SK-N-SH (cell line): ENCODE measurements at regions not wholly inside any gene's neighbourhood (a gene's known extent, or its start where the extent isn't known, plus 50 kb on each side); places are given as distances from the start of the nearest gene placed in this dataset.

ENCODE experiments used
- CTCF ChIA-PET: fragments of 300-600, 350-600 bp; formaldehyde crosslinking; extraction: SDS; loops from one replicate; lab custom pipeline; 2021; lab: Yijun Ruan, JAX
- POLR2A ChIA-PET: fragments of 350-600 bp; sonication (Branson Sonifier 250); formaldehyde crosslinking; extraction: SDS; loops from one replicate; lab custom pipeline; 2020; ENCODE audit warnings: antibody characterized with exemption, inconsistent platforms; lab: Yijun Ruan, JAX
- DNase-seq: peaks from one replicate; pipeline ENCODE4 v3.0.0; 2012
- H2AFZ ChIP-seq: fragments of 200-600 bp; sonication (generic); 2 replicates; pipeline ENCODE4 v1.8.1; 2016; ENCODE audit warnings: antibody characterized with exemption, mild to moderate bottlenecking, low read depth
- H3F3A ChIP-seq: fragments of 200-600 bp; sonication (generic); replicated peaks from 2 replicates; pipeline ENCODE3; 2016; ENCODE audit warnings: antibody characterized with exemption, mild to moderate bottlenecking; ENCODE audit not compliant: insufficient read depth
- H3K27ac ChIP-seq, 2 experiments: fragments of 200-500 bp in 1 of 2; fragments of 200-600 bp in 1 of 2; sonication (Bioruptor generic) in 1 of 2; sonication (generic), shearing (Covaris generic) in 1 of 2; 2 replicates each; pipeline versions ENCODE4 v1.5.1 to v1.6.1; 2014 to 2016; ENCODE audit warnings: low read depth in 2 of 2, inconsistent platforms in 1 of 2, low read length in 1 of 2, mild to moderate bottlenecking in 1 of 2, mixed read lengths in 1 of 2
- H3K27me3 ChIP-seq: fragments of 200-600 bp; sonication (generic), shearing (Covaris generic); 2 replicates; pipeline ENCODE4 v1.6.1; 2016; ENCODE audit warnings: mixed run types; ENCODE audit not compliant: insufficient read depth
- H3K36me3 ChIP-seq, 2 experiments: fragments of 200-500 bp in 1 of 2; fragments of 200-600 bp in 1 of 2; sonication (Bioruptor generic) in 1 of 2; sonication (generic) in 1 of 2; replicated peaks in 1 of 2; 2 replicates each; pipeline versions ENCODE3 to v1.5.1; 2014 to 2016; ENCODE audit warnings: low read length in 1 of 2, mild to moderate bottlenecking in 1 of 2; ENCODE audit not compliant: insufficient read depth in 2 of 2, control insufficient read depth in 1 of 2
- H3K4me1 ChIP-seq, 2 experiments: fragments of 200-500 bp in 1 of 2; fragments of 200-600 bp in 1 of 2; sonication (Bioruptor generic) in 1 of 2; sonication (generic), shearing (Covaris generic) in 1 of 2; 2 replicates each; pipeline versions ENCODE4 v1.5.1 to v1.6.1; 2014 to 2016; ENCODE audit warnings: low read depth in 1 of 2, low read length in 1 of 2, mixed run types in 1 of 2; ENCODE audit not compliant: insufficient read depth in 2 of 2, control insufficient read depth in 1 of 2
- H3K4me2 ChIP-seq: fragments of 200-600 bp; sonication (generic), shearing (Covaris generic); 2 replicates; pipeline ENCODE4 v1.6.1; 2017; ENCODE audit warnings: mixed run types
- H3K4me3 ChIP-seq, 2 experiments: fragments of 200-500 bp in 1 of 2; fragments of 200-600 bp in 1 of 2; sonication (Bioruptor generic) in 1 of 2; sonication (generic), shearing (Covaris generic) in 1 of 2; 2 replicates each; pipeline versions ENCODE4 v1.5.1 to v1.8.1; 2014 to 2016; ENCODE audit warnings: low read depth in 2 of 2, inconsistent platforms in 1 of 2, low read length in 1 of 2, mild to moderate bottlenecking in 1 of 2, mixed read lengths in 1 of 2, moderate library complexity in 1 of 2
- H3K79me2 ChIP-seq: fragments of 200-600 bp; sonication (generic); 2 replicates; pipeline ENCODE4 v1.8.1; 2017; ENCODE audit warnings: mild to moderate bottlenecking; ENCODE audit not compliant: insufficient read depth
- H3K9ac ChIP-seq: fragments of 200-600 bp; sonication (generic); 2 replicates; pipeline ENCODE4 v1.6.1; 2017; ENCODE audit warnings: mixed run types
- H3K9me2 ChIP-seq: fragments of 200-600 bp; sonication (generic); 2 replicates; pipeline ENCODE4 v1.6.1; 2017; ENCODE audit warnings: mixed run types
- H3K9me3 ChIP-seq: fragments of 200-600 bp; sonication (generic); 2 replicates; pipeline ENCODE4 v1.6.1; 2017; ENCODE audit warnings: mixed run types, mild to moderate bottlenecking, moderate library complexity
- H4K20me1 ChIP-seq: fragments of 200-600 bp; sonication (generic); 2 replicates; pipeline ENCODE4 v1.6.1; 2017; ENCODE audit warnings: mild to moderate bottlenecking, mixed run types; ENCODE audit not compliant: insufficient read depth
- ELF1 ChIP-seq: IDR thresholded peaks from 2 replicates; pipeline ENCODE4 v1.4.0; 2012
- EP300 ChIP-seq, 2 experiments: IDR thresholded peaks; 2 replicates each; pipeline versions ENCODE4 v1.4.0 to v1.6.1; 2012; ENCODE audit warnings: borderline replicate concordance in 1 of 2, low read depth in 1 of 2, low read length in 1 of 2
- EZH2phosphoT487 ChIP-seq: fragments of 200-600 bp; sonication (generic); IDR thresholded peaks from 2 replicates; pipeline ENCODE4 v1.6.1; 2017; ENCODE audit warnings: low read depth, mixed run types, mild to moderate bottlenecking, antibody characterized with exemption, moderate library complexity, borderline replicate concordance
- JUND ChIP-seq: IDR thresholded peaks from 2 replicates; pipeline ENCODE4 v1.4.0; 2012
- NRF1 ChIP-seq: IDR thresholded peaks from 2 replicates; pipeline ENCODE4 v1.6.1; 2012; ENCODE audit warnings: low read depth, mild to moderate bottlenecking, low read length
- REST ChIP-seq: IDR thresholded peaks from 2 replicates; pipeline ENCODE4 v1.6.1; 2012; ENCODE audit warnings: mild to moderate bottlenecking, low read depth, low read length, moderate library complexity
- RFX5 ChIP-seq: IDR thresholded peaks from 2 replicates; pipeline ENCODE4 v1.6.1; 2012; ENCODE audit warnings: mild to moderate bottlenecking, improper control_type of control experiment, low read length
- RXRA ChIP-seq: IDR thresholded peaks from 2 replicates; pipeline ENCODE4 v1.4.0; 2012; ENCODE audit warnings: low read depth, mild to moderate bottlenecking, borderline replicate concordance
- SMC3 ChIP-seq: IDR thresholded peaks from 2 replicates; pipeline ENCODE4 v1.6.1; 2012; ENCODE audit warnings: low read depth, low read length, improper control_type of control experiment
- TCF12 ChIP-seq: IDR thresholded peaks from 2 replicates; pipeline ENCODE4 v1.4.0; 2012
- WGBS: methylation state at CpG from one replicate; pipeline ENCODE4 v1.1.6; 2017; ENCODE audit warnings: low lambda C conversion rate; 5-methylcytosine and 5-hydroxymethylcytosine counted together

- POLR2A ChIA-PET, result no interaction called here
- CTCF ChIA-PET, result no interaction called here
- Histone ChIP-seq H3F3A (no peaks in the 10 kb centered on the region), H3K79me2 (no peaks in the 10 kb centered on the region), H3K27ac (no peak overlapping the region), H3K9ac (no peak overlapping the region), H3K4me2 (no peak overlapping the region), H2AFZ (no peak overlapping the region), H3K4me1 (no peaks in the 10 kb centered on the region), H3K4me3 (no peak overlapping the region), H3K9me3 (no peaks in the 10 kb centered on the region; the same call in 1 of the 2 replicates), H3K36me3 (peaks cover 0 to 3% of the 10 kb centered on the region in 2 experiments)
- no peak for DNase-seq
- WGBS, result 82% methylated on average over 1 of the region's 1 CpG
- TF ChIP-seq RFX5, result no peak
- TF ChIP-seq JUND, result no peak
- TF ChIP-seq SMC3, result no peak
- TF ChIP-seq, all 33 proteins: peak for 0
- H3K9me2 ChIP-seq, result no peaks in the 10 kb centered on the region
- H3K27me3 ChIP-seq, result no peaks in the 10 kb centered on the region
- H4K20me1 ChIP-seq, result no peaks in the 10 kb centered on the region
Measured at GRCh38 chr10:55227967-55228366, 426.9 kb upstream of the PCDH15 start.

- H3K9me2 ChIP-seq, result no peaks in the 10 kb centered on the region
- H3K9me3 ChIP-seq, result no peaks in the 10 kb centered on the region
- H2AFZ ChIP-seq, result no peak overlapping the region
- no peak for DNase-seq
- H3K9ac ChIP-seq, result no peak overlapping the region
- ChIA-PET CTCF (interaction anchor here (1.1 kb wide), 1 partner anchor 26 kb away, joined by 3 read pairs; no protein-coding TSS in a partner anchor), POLR2A (no interaction called here)
- no peak overlapping the region for H3K27ac ChIP-seq
- H3K4me3 ChIP-seq, result no peak overlapping the region
- WGBS, result 70% methylated on average over 5 of the region's 5 CpGs
- TF ChIP-seq RXRA (no peak), TCF12 (no peak), REST (no peak), EZH2phosphoT487 (no peak), NRF1 (no peak), ELF1 (no peak), EP300 (IDR thresholded peaks at IDR 0.05; ENCODE audit: borderline replicate concordance in 1 of 2, low read depth in 1 of 2, low read length in 1 of 2) (no peak)
- no peaks in the 10 kb centered on the region for H3F3A ChIP-seq
- H3K36me3 ChIP-seq, result peaks cover 0 to 3% of the 10 kb centered on the region in 2 experiments
- H3K79me2 ChIP-seq, result no peaks in the 10 kb centered on the region
- H3K4me2 ChIP-seq, result no peak overlapping the region
- no peaks in the 10 kb centered on the region for H4K20me1 ChIP-seq
- no peaks in the 10 kb centered on the region for H3K27me3 ChIP-seq
- H3K4me1 ChIP-seq, result no peaks in the 10 kb centered on the region
Measured at GRCh38 chr10:55224007-55224781, 423.2 kb upstream of the PCDH15 start.
